ENCODE measurements at regions not wholly inside any gene's neighbourhood (a gene's known extent, or its start where the extent isn't known, plus 50 kb on each side); places are given as distances from the start of the nearest gene placed in this dataset.

- no peak for TF ChIP-seq CTCF (IDR thresholded peaks at IDR 0.05)
- TF ChIP-seq POLR2AphosphoS5 (IDR thresholded peaks at IDR 0.05), result no peak
- TF ChIP-seq EP300 (IDR thresholded peaks at IDR 0.05), result no peak
- no peak for TF ChIP-seq POLR2A (IDR thresholded peaks at IDR 0.05)
These were observed 263.9 kb downstream of the ETV1 start for GRCh38 chr7:13725591-13725990.

Measured in suprapubic skin (tissue), 4 donors.